GM18909 (cell line): ENCODE measurements at regions not wholly inside any gene's neighbourhood (a gene's known extent, or its start where the extent isn't known, plus 50 kb on each side); places are given as distances from the start of the nearest gene placed in this dataset.

Experiments
- ATAC-seq: cut with Tn5 transposase; IDR thresholded peaks from one replicate; pipeline ENCODE4 v1.9.1; 2021; ENCODE audit warnings: mild to moderate bottlenecking; ENCODE audit not compliant: unreplicated experiment, poor library complexity

DNA sequence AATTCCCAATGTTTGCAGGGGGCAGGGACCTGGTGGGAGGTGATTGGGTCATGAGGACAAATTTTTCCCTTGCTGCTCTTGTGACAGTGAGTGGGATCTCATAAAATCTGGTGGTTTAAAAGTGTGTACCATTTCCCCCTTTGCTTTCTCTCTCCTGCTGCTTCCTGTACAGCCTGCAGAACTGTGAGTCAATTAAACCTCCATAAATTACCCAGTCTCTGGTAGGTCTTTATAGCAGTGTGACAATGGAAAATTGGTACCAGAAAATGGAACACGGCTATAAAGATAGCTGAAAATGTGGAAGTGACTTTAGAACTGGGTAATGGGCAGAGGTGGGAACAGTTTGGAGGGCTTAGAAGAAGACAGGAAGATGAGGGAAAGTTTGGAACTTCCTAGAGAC lies 108.7 kb upstream of the NPFFR2 start:
- ATAC-seq = no peak

- no peak for ATAC-seq
Measured at GRCh38 chr4:71930459-71930858, 101.3 kb upstream of the NPFFR2 start.

DNA sequence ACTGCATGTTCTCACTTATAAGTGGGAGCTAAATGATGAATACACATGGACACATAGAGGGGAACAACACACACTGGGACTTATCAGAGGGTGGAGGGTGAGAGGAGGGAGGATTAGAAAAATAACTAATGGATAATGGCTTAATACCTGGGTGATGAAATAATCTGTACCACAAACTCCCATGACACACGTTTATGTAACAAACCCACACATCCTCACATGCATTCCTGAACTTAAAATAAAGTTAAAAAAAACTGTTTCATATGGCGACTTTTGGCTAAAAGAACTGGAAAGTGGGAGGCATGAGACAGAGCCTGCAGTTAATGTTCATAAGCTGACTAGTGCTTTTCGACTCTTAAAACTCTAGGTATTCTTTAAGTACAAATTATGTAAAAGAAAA lies 98.9 kb upstream of the NPFFR2 start:
- ATAC-seq = no peak

DNA sequence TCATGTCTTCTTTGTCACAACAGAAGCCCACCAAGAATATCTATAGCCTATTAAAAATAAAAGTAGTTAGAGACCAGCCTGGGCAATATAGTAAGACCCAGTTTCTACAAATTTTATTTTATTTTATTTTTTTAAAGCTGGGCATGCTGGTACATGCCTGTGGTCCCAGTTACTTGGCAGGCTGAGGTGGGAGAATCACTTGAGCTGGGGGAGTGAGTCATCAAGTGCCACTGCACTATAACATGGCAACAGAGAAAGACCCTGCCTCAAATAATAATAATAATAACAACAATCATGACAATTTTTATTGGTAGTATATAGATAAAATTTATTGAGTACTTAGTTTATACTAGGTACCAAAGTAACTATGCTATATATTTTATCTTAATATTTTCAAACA lies 93.0 kb upstream of the NPFFR2 start:
- ATAC-seq = no peak

- peak; percentile 43 for ATAC-seq
Measured at GRCh38 chr4:71941001-71941400, 90.8 kb upstream of the NPFFR2 start.

DNA sequence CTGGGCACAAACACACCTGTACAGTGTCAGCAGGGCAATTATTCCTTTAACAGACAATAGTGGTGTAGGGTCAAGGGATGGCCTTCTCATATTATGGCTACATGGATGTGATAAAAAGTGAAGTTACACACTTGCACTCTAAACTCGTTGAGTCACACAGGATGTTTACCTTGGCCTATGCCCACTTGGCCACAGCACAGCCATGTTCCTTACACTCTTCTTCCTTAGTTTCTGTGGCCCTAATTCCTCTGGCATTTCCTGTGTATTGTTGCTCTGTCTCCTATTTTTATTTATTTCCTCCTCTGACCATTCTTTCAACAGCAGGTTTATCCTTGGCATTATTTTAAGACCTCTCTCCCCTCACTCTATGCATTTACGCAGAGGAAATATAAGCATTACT lies 86.8 kb upstream of the NPFFR2 start:
- ATAC-seq = no peak

DNA sequence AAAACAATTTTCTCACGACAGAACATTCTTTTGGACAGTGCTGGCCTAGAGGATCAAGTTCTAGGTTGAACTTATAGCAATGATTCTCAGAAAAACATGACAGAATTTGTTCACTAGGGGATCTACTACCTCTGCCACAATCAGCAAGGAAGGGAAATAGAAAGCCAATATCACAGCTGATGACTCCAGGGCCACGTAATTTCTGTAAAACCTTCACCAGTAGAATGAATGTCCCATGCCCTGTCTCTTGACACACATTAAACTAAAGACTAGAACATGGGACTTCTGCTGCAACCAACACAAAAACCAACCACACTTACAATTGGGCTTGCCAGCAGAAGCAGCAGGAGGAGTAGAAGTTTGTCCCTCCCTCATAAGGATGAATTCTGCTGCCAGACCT lies 86.0 kb upstream of the NPFFR2 start:
- ATAC-seq = no peak

DNA sequence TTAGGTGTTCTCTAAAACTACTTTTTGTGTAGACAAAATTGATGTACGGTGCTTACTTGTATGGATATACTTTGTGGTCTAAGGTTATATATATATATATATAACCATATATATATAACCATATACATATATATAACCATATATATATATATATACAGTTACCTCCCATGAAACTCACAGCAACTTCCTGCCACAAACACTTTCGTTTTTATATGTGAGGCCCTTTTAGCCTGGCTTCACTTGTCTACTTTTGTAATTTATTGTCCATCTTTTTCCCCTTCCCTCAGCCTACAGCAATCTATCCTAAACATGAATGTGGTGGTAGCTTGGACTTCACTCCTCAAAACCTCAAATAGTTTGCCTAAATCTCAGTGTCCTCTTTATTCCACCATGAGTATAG lies 72.8 kb upstream of the NPFFR2 start:
- no peak for ATAC-seq

GRCh38 chr4:71962622-71963264 lies 69.1 kb upstream of the NPFFR2 start:
- ATAC-seq = no peak

DNA sequence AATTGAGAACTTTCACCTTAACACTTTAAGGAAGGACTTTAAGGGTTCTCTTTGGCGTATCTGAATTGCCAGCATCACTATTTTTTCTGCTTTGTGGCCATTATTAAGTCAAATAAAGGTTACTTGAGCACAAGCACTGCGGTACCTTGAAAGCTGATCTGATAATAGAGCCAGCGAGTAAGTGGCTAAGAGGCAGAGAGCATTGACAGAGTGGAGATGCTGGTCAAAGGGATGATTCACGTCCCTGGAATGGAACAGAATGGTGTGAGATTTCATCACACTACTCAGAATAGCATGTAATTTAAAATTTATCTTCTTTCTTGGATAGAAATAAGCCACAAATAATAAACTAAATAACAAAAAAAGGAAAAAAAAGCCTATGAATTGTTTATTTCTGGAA lies 57.1 kb upstream of the NPFFR2 start:
- no peak for ATAC-seq

DNA sequence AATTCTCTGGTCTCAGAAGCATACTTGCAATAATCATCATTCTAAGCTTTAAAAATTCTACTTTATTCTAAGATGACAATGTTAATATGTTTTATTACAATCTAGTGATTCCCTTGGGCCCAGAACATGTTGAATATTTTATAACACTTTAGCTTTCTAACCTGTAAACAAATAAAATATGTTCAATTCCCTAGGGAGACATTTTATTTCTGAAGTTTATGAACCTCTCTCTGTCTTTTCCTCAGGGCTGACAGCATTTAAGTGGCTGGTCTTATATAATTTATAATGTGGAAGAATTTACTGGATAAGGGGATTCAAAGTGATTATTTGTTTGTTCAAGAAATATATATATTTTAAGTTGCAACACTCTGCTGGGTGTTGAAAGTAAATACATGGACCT lies 55.3 kb upstream of the NPFFR2 start:
- no peak for ATAC-seq

- no peak for ATAC-seq
Measured at GRCh38 chr4:71978210-71978835, 53.5 kb upstream of the NPFFR2 start.

DNA sequence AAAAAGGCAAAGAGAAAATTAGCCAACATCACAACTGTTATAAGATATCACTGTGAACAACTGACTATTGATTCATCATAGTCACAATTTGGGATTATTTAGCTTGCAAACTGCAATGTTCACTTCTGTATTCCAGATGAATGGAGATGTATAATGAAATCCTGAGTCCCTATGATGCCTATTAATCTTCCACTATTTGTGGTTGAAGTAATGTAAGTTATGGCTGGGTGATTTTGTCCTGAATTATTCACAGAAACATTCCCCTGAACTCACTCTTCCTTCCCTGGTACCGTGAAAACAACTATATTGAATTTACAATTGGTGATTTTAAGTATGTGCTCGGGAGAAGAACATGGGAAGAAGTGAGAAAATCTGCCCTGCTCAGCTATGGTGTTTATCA lies 50.8 kb upstream of the NPFFR2 start:
- ATAC-seq = no peak
